ENCODE measurements at regions not wholly inside any gene's neighbourhood (a gene's known extent, or its start where the extent isn't known, plus 50 kb on each side); places are given as distances from the start of the nearest gene placed in this dataset.

DNA sequence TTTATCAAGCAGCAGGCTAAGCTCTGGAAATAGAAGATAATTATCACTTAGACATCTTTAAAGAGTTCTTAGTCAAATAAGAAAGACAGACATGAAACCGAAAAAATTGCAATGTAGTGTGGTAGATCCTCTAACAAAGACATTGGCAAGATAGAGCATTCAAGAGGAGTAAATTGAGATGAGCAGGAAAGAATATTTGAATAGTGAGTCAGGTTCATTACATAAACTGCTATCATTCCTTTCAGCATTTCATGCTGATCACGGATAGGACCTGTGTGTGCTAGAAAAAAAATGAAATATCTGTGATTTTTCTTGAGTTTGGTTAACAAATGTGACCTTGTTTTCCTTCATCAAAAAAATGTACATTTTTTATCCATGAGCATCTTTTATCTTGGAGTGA is 460.9 kb downstream of the OTOL1 start:
- intact Hi-C loops (cut with DNase I; ENCODE audit: low total_unique reads): no loop called here
- no peaks in the 10 kb centered on the region for H3K9me3 ChIP-seq
- TF ChIP-seq EP300 (IDR thresholded peaks at IDR 0.05) (no peak), POLR2AphosphoS5 (IDR thresholded peaks at IDR 0.05) (no peak), POLR2A (IDR thresholded peaks at IDR 0.05) (no peak)
- TF ChIP-seq, protein P1, sequence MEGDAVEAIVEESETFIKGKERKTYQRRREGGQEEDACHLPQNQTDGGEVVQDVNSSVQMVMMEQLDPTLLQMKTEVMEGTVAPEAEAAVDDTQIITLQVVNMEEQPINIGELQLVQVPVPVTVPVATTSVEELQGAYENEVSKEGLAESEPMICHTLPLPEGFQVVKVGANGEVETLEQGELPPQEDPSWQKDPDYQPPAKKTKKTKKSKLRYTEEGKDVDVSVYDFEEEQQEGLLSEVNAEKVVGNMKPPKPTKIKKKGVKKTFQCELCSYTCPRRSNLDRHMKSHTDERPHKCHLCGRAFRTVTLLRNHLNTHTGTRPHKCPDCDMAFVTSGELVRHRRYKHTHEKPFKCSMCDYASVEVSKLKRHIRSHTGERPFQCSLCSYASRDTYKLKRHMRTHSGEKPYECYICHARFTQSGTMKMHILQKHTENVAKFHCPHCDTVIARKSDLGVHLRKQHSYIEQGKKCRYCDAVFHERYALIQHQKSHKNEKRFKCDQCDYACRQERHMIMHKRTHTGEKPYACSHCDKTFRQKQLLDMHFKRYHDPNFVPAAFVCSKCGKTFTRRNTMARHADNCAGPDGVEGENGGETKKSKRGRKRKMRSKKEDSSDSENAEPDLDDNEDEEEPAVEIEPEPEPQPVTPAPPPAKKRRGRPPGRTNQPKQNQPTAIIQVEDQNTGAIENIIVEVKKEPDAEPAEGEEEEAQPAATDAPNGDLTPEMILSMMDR (IDR thresholded peaks at IDR 0.05): no peak
- no peaks in the 10 kb centered on the region for H3K36me3 ChIP-seq
- H3K4me1 ChIP-seq: no peaks in the 10 kb centered on the region
- H3K4me3 ChIP-seq: no peak overlapping the region
- H3K27me3 ChIP-seq: no peaks in the 10 kb centered on the region
- H3K27ac ChIP-seq: no peak overlapping the region
- 62 to 72% (median 66%) methylated on average over 2 of the region's 2 CpGs for WGBS, 5 donors
- no peak for DNase-seq

DNA sequence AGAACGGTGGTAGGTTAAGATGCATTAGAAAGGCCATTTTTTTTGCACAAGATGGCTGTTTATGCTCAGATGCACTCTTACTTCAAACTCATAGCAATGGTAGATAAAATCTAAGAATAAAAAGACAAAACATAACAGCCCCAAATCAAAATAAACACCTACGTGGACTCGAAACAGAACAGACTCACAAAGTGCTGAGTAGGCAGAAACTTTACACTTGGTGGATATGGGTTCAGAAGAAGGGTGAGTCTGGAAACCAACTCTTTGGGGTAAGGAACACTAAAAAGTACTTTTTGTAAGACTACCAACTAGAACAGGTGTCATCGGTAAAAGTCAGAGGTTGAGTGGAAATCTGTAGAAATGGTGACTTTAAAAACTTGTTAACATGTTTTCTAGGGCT is 468.2 kb downstream of the OTOL1 start:
- Histone ChIP-seq H3K36me3 (no peaks in the 10 kb centered on the region), H3K27ac (no peak overlapping the region), H3K9me3 (peaks cover 0 to 16% (median 0%) of the 10 kb centered on the region in 4 donors), H3K4me1 (no peaks in the 10 kb centered on the region), H3K27me3 (no peaks in the 10 kb centered on the region), H3K4me3 (no peak overlapping the region)
- no peak for DNase-seq
- TF ChIP-seq, protein P1 (IDR thresholded peaks at IDR 0.05): no peak
- TF ChIP-seq EP300 (IDR thresholded peaks at IDR 0.05): no peak
- no peak for TF ChIP-seq POLR2A (IDR thresholded peaks at IDR 0.05)
- no peak for TF ChIP-seq POLR2AphosphoS5 (IDR thresholded peaks at IDR 0.05)
- intact Hi-C loops (cut with DNase I; ENCODE audit: low total_unique reads): no loop called here
- 83 to 87% (median 84%) methylated on average over 4 of the region's 4 CpGs for WGBS, 5 donors

DNA sequence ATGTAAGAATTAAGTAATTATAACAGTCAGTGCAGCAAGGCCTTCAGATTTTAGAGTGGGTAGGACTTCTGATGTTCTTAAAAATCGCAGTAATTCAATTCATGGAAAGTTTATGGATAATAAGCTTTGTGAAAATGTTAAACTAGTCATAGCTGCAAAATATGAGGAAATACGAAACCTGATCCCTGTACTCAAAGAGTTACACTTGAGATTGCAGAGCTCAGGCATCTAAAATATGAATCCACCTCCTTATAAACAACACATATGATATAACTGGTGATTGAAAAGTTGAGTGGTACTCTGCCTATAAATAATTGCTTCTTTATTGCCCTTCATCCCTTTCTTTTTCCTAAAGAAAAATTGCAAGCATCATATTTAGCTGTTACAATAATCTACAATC is 473.3 kb downstream of the OTOL1 start:
- Histone ChIP-seq H3K27me3 (no peaks in the 10 kb centered on the region), H3K36me3 (no peaks in the 10 kb centered on the region), H3K27ac (no peak overlapping the region), H3K4me1 (no peaks in the 10 kb centered on the region), H3K9me3 (no peaks in the 10 kb centered on the region), H3K4me3 (no peak overlapping the region)
- no peak for DNase-seq
- WGBS, 5 donors: 72 to 89% (median 82%) methylated on average over 2 of the region's 2 CpGs
- no peak for TF ChIP-seq POLR2AphosphoS5 (IDR thresholded peaks at IDR 0.05)
- intact Hi-C loops (cut with DNase I; ENCODE audit: low total_unique reads): no loop called here

DNA sequence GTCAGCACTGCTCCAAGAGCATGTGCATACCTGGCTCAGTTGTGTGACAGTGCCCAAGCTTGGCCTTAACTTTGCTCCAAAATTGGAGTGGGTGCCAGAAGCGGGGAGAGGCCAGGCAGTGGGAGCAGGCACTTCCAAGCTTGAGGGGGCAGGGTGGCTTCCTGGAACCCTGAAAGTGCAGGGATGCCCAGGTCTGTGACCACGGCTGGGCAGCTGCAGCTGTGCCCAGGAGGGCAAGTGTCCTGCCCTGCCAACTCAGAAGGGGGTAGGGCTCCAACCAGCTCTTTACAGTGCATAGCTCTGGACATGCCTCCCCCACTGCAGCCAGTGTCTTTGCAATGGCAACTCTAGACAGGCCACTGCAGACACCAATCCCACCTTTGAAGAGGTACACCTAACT is 478.6 kb downstream of the OTOL1 start:
- intact Hi-C loops (cut with DNase I; ENCODE audit: low total_unique reads): no loop called here
- no peaks in the 10 kb centered on the region for H3K36me3 ChIP-seq
- no peak for DNase-seq
- H3K9me3 ChIP-seq: peaks cover 0 to 5% (median 0%) of the 10 kb centered on the region in 4 donors
- 64 to 88% (median 82%) methylated on average over 1 to 2 of the region's 2 CpGs; no CpG with 5 or more reads in 1 of the 5 donors for WGBS, 5 donors
- no peaks in the 10 kb centered on the region for H3K4me1 ChIP-seq
- H3K4me3 ChIP-seq: no peak overlapping the region
- TF ChIP-seq POLR2AphosphoS5 (IDR thresholded peaks at IDR 0.05): no peak
- TF ChIP-seq, protein P1 (IDR thresholded peaks at IDR 0.05): no peak
- no peak for TF ChIP-seq POLR2A (IDR thresholded peaks at IDR 0.05)
- TF ChIP-seq EP300 (IDR thresholded peaks at IDR 0.05): no peak
- H3K27me3 ChIP-seq: no peaks in the 10 kb centered on the region
- no peak overlapping the region for H3K27ac ChIP-seq

DNA sequence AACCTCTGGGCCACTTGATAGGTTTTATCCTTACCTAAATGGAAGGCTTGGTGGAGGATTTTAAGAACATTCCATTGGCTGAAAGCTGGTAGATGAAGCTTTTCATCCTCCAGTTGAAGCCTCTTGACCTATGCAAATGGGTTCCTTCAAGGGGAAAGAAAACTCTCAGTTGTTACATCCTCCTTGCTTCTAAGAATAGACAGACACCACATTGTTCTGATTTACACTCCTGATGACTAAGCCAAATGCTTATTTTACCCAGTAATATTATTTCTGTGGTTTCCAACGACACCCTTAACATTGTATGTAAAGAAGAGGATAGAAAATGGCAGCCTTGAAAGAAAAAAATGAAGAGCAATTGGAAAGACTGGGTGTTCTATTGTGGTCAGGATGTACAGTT is 480.5 kb downstream of the OTOL1 start:
- Histone ChIP-seq H3K4me3 (no peak overlapping the region), H3K36me3 (no peaks in the 10 kb centered on the region), H3K9me3 (peaks cover 0 to 7% (median 0%) of the 10 kb centered on the region in 4 donors), H3K27ac (no peak overlapping the region), H3K27me3 (no peaks in the 10 kb centered on the region), H3K4me1 (no peaks in the 10 kb centered on the region)
- TF ChIP-seq EP300 (IDR thresholded peaks at IDR 0.05): no peak
- TF ChIP-seq, protein P1 (IDR thresholded peaks at IDR 0.05): no peak
- no peak for DNase-seq
- intact Hi-C loops (cut with DNase I; ENCODE audit: low total_unique reads): no loop called here
- 24 to 50% (median 43%) methylated on average over 1 of the region's 1 CpG for WGBS, 5 donors
